DOHH2 (cell line): ENCODE measurements at regions not wholly inside any gene's neighbourhood (a gene's known extent, or its start where the extent isn't known, plus 50 kb on each side); places are given as distances from the start of the nearest gene placed in this dataset.

ENCODE experiments used
- H3F3A ChIP-seq: fragments of 200-600 bp; sonication (generic), shearing (Covaris generic); 2 replicates; pipeline ENCODE4 v1.6.0; 2016; ENCODE audit warnings: antibody characterized with exemption, mild to moderate bottlenecking; ENCODE audit not compliant: control insufficient read depth, insufficient read depth
- H3K27ac ChIP-seq: fragments of 200-600 bp; sonication (generic); 2 replicates; pipeline ENCODE4 v1.5.1; 2014; ENCODE audit warnings: low read depth, mild to moderate bottlenecking, low read length, moderate library complexity
- H3K27me3 ChIP-seq: fragments of 200-600 bp; sonication (generic); 2 replicates; pipeline ENCODE4 v1.6.1; 2014; ENCODE audit warnings: mild to moderate bottlenecking, low read length, mixed read lengths; ENCODE audit not compliant: control insufficient read depth
- H3K36me3 ChIP-seq: fragments of 200-600 bp; sonication (generic); 2 replicates; pipeline ENCODE4 v1.6.1; 2014; ENCODE audit warnings: mild to moderate bottlenecking, low read length, moderate library complexity, mixed read lengths; ENCODE audit not compliant: control insufficient read depth
- H3K4me1 ChIP-seq: fragments of 200-600 bp; sonication (generic); 2 replicates; pipeline ENCODE4 v1.6.1; 2014; ENCODE audit warnings: mild to moderate bottlenecking, low read length, mixed read lengths; ENCODE audit not compliant: control insufficient read depth
- H3K4me2 ChIP-seq: fragments of 200-600 bp; sonication (generic); 2 replicates; pipeline ENCODE4 v1.6.0; 2014; ENCODE audit warnings: mild to moderate bottlenecking, low read length, moderate library complexity
- H3K4me3 ChIP-seq: fragments of 200-600 bp; sonication (generic); 2 replicates; pipeline ENCODE4 v1.5.1; 2014; ENCODE audit warnings: mild to moderate bottlenecking, low read length, mixed read lengths
- H3K79me2 ChIP-seq: fragments of 200-600 bp; sonication (generic); 2 replicates; pipeline ENCODE4 v1.6.1; 2014; ENCODE audit warnings: mild to moderate bottlenecking, low read length, mixed read lengths; ENCODE audit not compliant: control insufficient read depth
- H3K9me2 ChIP-seq: fragments of 200-600 bp; sonication (generic); replicated peaks from 2 replicates; pipeline ENCODE4 v1.6.1; 2014; ENCODE audit warnings: mild to moderate bottlenecking, low read length, mixed read lengths; ENCODE audit not compliant: control insufficient read depth
- H3K9me3 ChIP-seq: fragments of 200-600 bp; sonication (generic); 2 replicates; pipeline ENCODE4 v1.6.1; 2014; ENCODE audit warnings: antibody characterized with exemption, low read length, mixed read lengths; ENCODE audit not compliant: control insufficient read depth, insufficient read depth
- H4K20me1 ChIP-seq: fragments of 200-600 bp; sonication (generic); 2 replicates; pipeline ENCODE4 v1.6.0; 2014; ENCODE audit warnings: low read depth, mild to moderate bottlenecking, antibody characterized with exemption, low read length, moderate library complexity; ENCODE audit not compliant: control insufficient read depth, insufficient read depth
- EZH2phosphoT487 ChIP-seq: fragments of 200-600 bp; sonication (generic); IDR thresholded peaks from 2 replicates; pipeline ENCODE4 v1.6.1; 2017; ENCODE audit warnings: borderline replicate concordance, mild to moderate bottlenecking, antibody characterized with exemption, low read length, moderate library complexity, mixed read lengths
- TF ChIP-seq, protein P1 (sequence below): fragments of 200-600 bp; sonication (generic); IDR thresholded peaks from one replicate; pipeline ENCODE4 v1.5.1; 2014; ENCODE audit warnings: antibody characterized with exemption, mild to moderate bottlenecking, low read depth, low read length; ENCODE audit not compliant: poor library complexity, severe bottlenecking

DNA sequence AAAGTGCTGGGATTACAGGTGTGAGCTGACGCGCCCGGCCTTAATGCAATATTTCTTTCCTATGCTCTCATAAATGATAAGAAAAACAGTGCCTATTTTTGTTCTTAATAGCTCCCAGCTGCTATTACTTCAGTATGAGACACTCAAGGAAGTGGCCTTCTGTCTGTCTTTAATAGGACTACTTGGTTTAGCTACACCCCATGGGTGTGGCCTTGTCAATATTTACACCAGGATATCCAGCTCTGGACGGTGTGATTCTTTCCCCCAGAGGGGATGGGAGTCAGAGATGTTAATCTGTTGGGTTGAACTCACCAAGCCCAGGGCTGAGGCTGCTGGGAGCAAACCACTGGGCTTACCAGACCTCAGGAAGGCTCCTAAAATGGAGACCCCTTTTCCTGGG, 134.2 kb downstream of the CEP57L1 start:
- TF ChIP-seq, protein P1, sequence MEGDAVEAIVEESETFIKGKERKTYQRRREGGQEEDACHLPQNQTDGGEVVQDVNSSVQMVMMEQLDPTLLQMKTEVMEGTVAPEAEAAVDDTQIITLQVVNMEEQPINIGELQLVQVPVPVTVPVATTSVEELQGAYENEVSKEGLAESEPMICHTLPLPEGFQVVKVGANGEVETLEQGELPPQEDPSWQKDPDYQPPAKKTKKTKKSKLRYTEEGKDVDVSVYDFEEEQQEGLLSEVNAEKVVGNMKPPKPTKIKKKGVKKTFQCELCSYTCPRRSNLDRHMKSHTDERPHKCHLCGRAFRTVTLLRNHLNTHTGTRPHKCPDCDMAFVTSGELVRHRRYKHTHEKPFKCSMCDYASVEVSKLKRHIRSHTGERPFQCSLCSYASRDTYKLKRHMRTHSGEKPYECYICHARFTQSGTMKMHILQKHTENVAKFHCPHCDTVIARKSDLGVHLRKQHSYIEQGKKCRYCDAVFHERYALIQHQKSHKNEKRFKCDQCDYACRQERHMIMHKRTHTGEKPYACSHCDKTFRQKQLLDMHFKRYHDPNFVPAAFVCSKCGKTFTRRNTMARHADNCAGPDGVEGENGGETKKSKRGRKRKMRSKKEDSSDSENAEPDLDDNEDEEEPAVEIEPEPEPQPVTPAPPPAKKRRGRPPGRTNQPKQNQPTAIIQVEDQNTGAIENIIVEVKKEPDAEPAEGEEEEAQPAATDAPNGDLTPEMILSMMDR, result no peak
- no peak for TF ChIP-seq EZH2phosphoT487

DNA sequence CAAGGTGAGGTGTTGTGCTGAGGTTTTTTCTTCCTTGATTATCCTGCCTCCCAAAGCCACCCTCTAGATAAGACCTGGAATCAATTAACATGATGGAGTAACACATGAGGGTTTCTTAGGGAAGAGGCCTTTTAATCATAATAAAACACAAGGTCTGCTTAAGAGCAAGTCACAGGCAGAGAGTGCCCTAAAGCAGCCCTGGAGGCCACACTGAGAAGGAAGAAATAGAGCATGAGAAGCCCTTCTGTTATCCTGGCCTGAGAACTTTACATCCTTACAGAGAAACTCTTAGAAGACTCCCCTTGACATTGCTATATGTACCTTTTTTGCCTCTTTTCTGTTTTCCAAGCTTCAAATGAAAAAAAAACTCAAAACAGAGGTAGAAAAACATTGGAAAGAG, 132.3 kb downstream of the CEP57L1 start:
- TF ChIP-seq, protein P1, result no peak
- no peak for TF ChIP-seq EZH2phosphoT487
- H3K79me2 ChIP-seq, result no peaks in the 10 kb centered on the region
- H3K9me2 ChIP-seq, result no peaks in the 10 kb centered on the region
- H3K4me2 ChIP-seq, result no peak overlapping the region
- H3K27ac ChIP-seq, result no peak overlapping the region
- H3K4me3 ChIP-seq, result no peak overlapping the region
- H3F3A ChIP-seq, result no peaks in the 10 kb centered on the region
- H4K20me1 ChIP-seq, result no peaks in the 10 kb centered on the region
- H3K9me3 ChIP-seq, result no peaks in the 10 kb centered on the region
- no peaks in the 10 kb centered on the region for H3K4me1 ChIP-seq
- H3K27me3 ChIP-seq, result peaks cover 3% of the 10 kb centered on the region; the same call in 1 of the 2 replicates
- no peaks in the 10 kb centered on the region for H3K36me3 ChIP-seq

More for the DNA sequence above, 134.2 kb downstream of the CEP57L1 start:
- Histone ChIP-seq H3F3A (no peaks in the 10 kb centered on the region), H3K27ac (no peak overlapping the region), H3K9me2 (no peaks in the 10 kb centered on the region), H3K9me3 (no peaks in the 10 kb centered on the region), H3K4me2 (no peak overlapping the region), H3K4me3 (no peak overlapping the region), H3K4me1 (no peaks in the 10 kb centered on the region), H4K20me1 (no peaks in the 10 kb centered on the region), H3K79me2 (no peaks in the 10 kb centered on the region), H3K27me3 (peaks cover 3% of the 10 kb centered on the region; the same call in 1 of the 2 replicates), H3K36me3 (no peaks in the 10 kb centered on the region)

DNA sequence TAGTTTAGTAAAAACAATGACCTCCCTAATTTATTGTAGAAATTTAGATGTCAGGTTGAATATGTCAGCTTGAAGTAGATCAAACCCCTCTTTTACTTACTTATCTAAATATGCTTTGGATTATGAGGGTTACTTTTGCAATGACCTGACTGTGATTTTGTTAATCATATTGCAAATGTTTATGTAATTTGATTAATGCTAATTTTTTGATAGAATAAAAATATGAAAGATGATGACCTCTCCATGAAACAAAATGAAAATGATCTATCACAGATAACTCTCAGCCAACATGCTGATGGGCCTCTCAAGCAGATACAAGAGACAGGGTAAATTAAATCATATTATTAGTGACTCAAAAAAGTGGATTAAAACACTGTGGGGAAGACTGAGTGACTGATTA, 131.0 kb downstream of the CEP57L1 start:
- Histone ChIP-seq H3K27ac (no peak overlapping the region), H3K9me3 (no peaks in the 10 kb centered on the region), H3K4me1 (no peaks in the 10 kb centered on the region), H4K20me1 (no peaks in the 10 kb centered on the region), H3K36me3 (no peaks in the 10 kb centered on the region), H3K4me3 (no peak overlapping the region), H3K4me2 (no peak overlapping the region), H3K79me2 (no peaks in the 10 kb centered on the region), H3K9me2 (no peaks in the 10 kb centered on the region), H3F3A (no peaks in the 10 kb centered on the region), H3K27me3 (peaks cover 3% of the 10 kb centered on the region; the same call in 1 of the 2 replicates)
- TF ChIP-seq EZH2phosphoT487, result no peak
- TF ChIP-seq, protein P1, result no peak

DNA sequence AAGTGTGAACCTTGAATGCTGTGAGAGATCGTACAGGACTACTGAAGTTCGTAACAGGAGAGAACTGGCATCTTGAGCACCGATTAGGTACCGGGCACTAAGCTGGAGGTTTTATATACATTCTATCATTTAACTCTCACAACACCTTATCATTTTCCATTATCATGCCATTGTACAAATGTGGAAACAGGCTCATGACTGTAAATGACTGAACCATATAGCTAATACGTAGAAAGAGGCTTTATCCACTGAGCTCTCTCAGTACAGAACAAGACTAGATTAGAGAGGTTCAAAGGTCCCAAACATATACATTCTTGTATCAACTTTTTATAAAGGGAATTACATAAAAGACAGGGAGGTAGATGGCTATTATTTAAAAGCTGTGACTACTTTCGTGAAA, 130.6 kb downstream of the CEP57L1 start:
- Histone ChIP-seq H3K27ac (no peak overlapping the region), H3K4me1 (no peaks in the 10 kb centered on the region), H3K79me2 (no peaks in the 10 kb centered on the region), H3K4me3 (no peak overlapping the region), H3K9me2 (no peaks in the 10 kb centered on the region), H3K27me3 (peaks cover 3% of the 10 kb centered on the region; the same call in 1 of the 2 replicates), H3K4me2 (no peak overlapping the region), H4K20me1 (no peaks in the 10 kb centered on the region), H3K9me3 (no peaks in the 10 kb centered on the region), H3F3A (no peaks in the 10 kb centered on the region), H3K36me3 (no peaks in the 10 kb centered on the region)
- TF ChIP-seq, protein P1, result no peak
- TF ChIP-seq EZH2phosphoT487, result no peak
